ENCODE measurements at regions not wholly inside any gene's neighbourhood (a gene's known extent, or its start where the extent isn't known, plus 50 kb on each side); places are given as distances from the start of the nearest gene placed in this dataset.

- TF ChIP-seq CTCF (IDR thresholded peaks at IDR 0.05) (no peak), NFE2L1 (CRISPR knock-in tag; IDR thresholded peaks at IDR 0.05) (no peak), ATF3 (CRISPR knock-in tag; conservative IDR thresholded peaks at IDR 0.05) (no peak), STAT6 (CRISPR knock-in tag; conservative IDR thresholded peaks at IDR 0.05; ENCODE audit: low read depth) (no peak), CREB1 (CRISPR knock-in tag; IDR thresholded peaks at IDR 0.05) (no peak), JAZF1 (CRISPR knock-in tag; IDR thresholded peaks at IDR 0.05) (no peak)
Measured at GRCh38 chr3:177804032-177804431, 606.8 kb upstream of the TBL1XR1 start.
